H1 (cell line): ENCODE measurements at regions not wholly inside any gene's neighbourhood (a gene's known extent, or its start where the extent isn't known, plus 50 kb on each side); places are given as distances from the start of the nearest gene placed in this dataset.
"Not testable (repeated sequence)": the region's sequence is repeated elsewhere in the genome, so short reads cannot be mapped to it uniquely, and the experiment has no call there.

Experiments used
- CTCF ChIA-PET: fragments of 300-600 bp; sonication (Branson Sonifier 250); formaldehyde crosslinking; loops from one replicate; lab custom pipeline; 2021; ENCODE audit not compliant: partially characterized antibody; lab: Charles Lee
- POLR2A ChIA-PET: fragments of 300-600 bp; sonication (Branson Sonifier 250); formaldehyde crosslinking; loops from one replicate; lab custom pipeline; 2021; ENCODE audit warnings: inconsistent platforms; ENCODE audit not compliant: partially characterized antibody; lab: Charles Lee
- DNase-seq, 2 experiments: peaks; one replicate each; pipeline versions ENCODE4 v3.0.0 to v3.0.0-alpha.2; 2010 to 2022; ENCODE audit warnings: low spot score in 2 of 2, low read depth in 1 of 2, mixed read lengths in 1 of 2
- FAIRE-seq: peaks from 2 replicates; lab custom pipeline; 2011; peaks lifted over from hg19 to GRCh38; lab: Jason Lieb, UNC
- H2AFZ ChIP-seq: 2 replicates; pipeline ENCODE4 v1.8.1; 2012; ENCODE audit warnings: low read length, inconsistent platforms
- H2AK5ac ChIP-seq: 2 replicates; pipeline ENCODE4 v1.6.1; 2013; ENCODE audit warnings: low read depth, low read length
- H2BK120ac ChIP-seq: replicated peaks from 2 replicates; pipeline ENCODE3; 2013; ENCODE audit warnings: low read depth, low read length, inconsistent platforms
- H2BK12ac ChIP-seq: 2 replicates; pipeline ENCODE4 v1.6.1; 2013; ENCODE audit warnings: low read depth, low read length
- H2BK15ac ChIP-seq: 2 replicates; pipeline ENCODE4 v1.6.1; 2013; ENCODE audit warnings: low read length
- H2BK20ac ChIP-seq: 2 replicates; pipeline ENCODE4 v1.6.1; 2013; ENCODE audit warnings: low read length
- H2BK5ac ChIP-seq: 2 replicates; pipeline ENCODE4 v1.6.1; 2013; ENCODE audit warnings: low read depth, low read length
- H3K14ac ChIP-seq: 2 replicates; pipeline ENCODE4 v1.6.1; 2013; ENCODE audit warnings: inconsistent platforms; ENCODE audit not compliant: insufficient read length
- H3K18ac ChIP-seq: 2 replicates; pipeline ENCODE4 v1.6.1; 2013; ENCODE audit warnings: low read length; ENCODE audit errors: extremely low read depth
- H3K23ac ChIP-seq: 2 replicates; pipeline ENCODE4 v1.6.1; 2013; ENCODE audit warnings: inconsistent platforms; ENCODE audit not compliant: insufficient read length
- H3K23me2 ChIP-seq: 2 replicates; pipeline ENCODE4 v1.6.1; 2013; ENCODE audit warnings: low read depth, low read length
- H3K27ac ChIP-seq: 2 replicates; pipeline ENCODE4 v1.6.1; 2011; ENCODE audit warnings: low read depth, low read length, inconsistent platforms
- H3K27me3 ChIP-seq, 4 experiments: replicated peaks in 1 of 4; 1 replicate in 1 of 4; 2 replicates in 3 of 4; pipeline versions ENCODE4 v1.6.1 to v1.8.1; 2011 to 2013; ENCODE audit warnings: low read length in 3 of 4, mild to moderate bottlenecking in 3 of 4, inconsistent platforms in 2 of 4, mixed read lengths in 2 of 4, moderate library complexity in 1 of 4; ENCODE audit not compliant: control insufficient read depth in 3 of 4, insufficient read depth in 3 of 4; ENCODE audit errors: extremely low read depth in 1 of 4
- H3K36me3 ChIP-seq, 4 experiments: 2 replicates each; pipeline versions ENCODE4 v1.6.1 to v1.8.1; 2011 to 2013; ENCODE audit warnings: mild to moderate bottlenecking in 4 of 4, low read length in 3 of 4, moderate library complexity in 2 of 4, control low read depth in 1 of 4, inconsistent platforms in 1 of 4; ENCODE audit not compliant: insufficient read depth in 4 of 4, control insufficient read depth in 2 of 4
- H3K4ac ChIP-seq: replicated peaks from 2 replicates; pipeline ENCODE3; 2013; ENCODE audit warnings: low read length, low read depth, mixed read lengths, inconsistent platforms; ENCODE audit not compliant: insufficient read length
- H3K4me1 ChIP-seq, 4 experiments: replicated peaks in 1 of 4; 1 replicate in 1 of 4; 2 replicates in 3 of 4; pipeline versions ENCODE4 v1.6.1 to v1.8.1; 2011 to 2013; ENCODE audit warnings: low read length in 3 of 4, inconsistent platforms in 2 of 4, mixed read lengths in 1 of 4; ENCODE audit not compliant: insufficient read depth in 4 of 4, control insufficient read depth in 3 of 4
- H3K4me2 ChIP-seq, 2 experiments: 2 replicates each; pipeline versions ENCODE4 v1.6.1 to v1.8.1; 2011 to 2013; ENCODE audit warnings: low read depth in 2 of 2, low read length in 2 of 2, control low read depth in 1 of 2, inconsistent platforms in 1 of 2, mild to moderate bottlenecking in 1 of 2; ENCODE audit not compliant: insufficient read depth in 1 of 2
- H3K4me3 ChIP-seq, 4 experiments: fragments of 200-600, 300-600 bp in 1 of 4; sonication (generic), shearing (Covaris generic), sonication (Bioruptor Twin) in 1 of 4; 2 replicates each; pipeline versions ENCODE4 v1.5.1 to v1.8.1; 2011 to 2016; ENCODE audit warnings: low read length in 4 of 4, low read depth in 3 of 4, control low read depth in 2 of 4, inconsistent platforms in 2 of 4, mild to moderate bottlenecking in 2 of 4, mixed read lengths in 1 of 4, moderate library complexity in 1 of 4; ENCODE audit not compliant: insufficient read depth in 2 of 4; ENCODE audit errors: extremely low read depth in 1 of 4
- H3K56ac ChIP-seq: replicated peaks from 2 replicates; pipeline ENCODE3; 2013; ENCODE audit warnings: low read depth, mild to moderate bottlenecking, mixed read lengths, low read length, inconsistent platforms; ENCODE audit not compliant: insufficient read length
- H3K79me1 ChIP-seq: 2 replicates; pipeline ENCODE4 v1.6.1; 2013; ENCODE audit warnings: low read depth, low read length, control low read depth
- H3K79me2 ChIP-seq, 2 experiments: 2 replicates each; pipeline versions ENCODE4 v1.6.1 to v1.8.1; 2012 to 2013; ENCODE audit warnings: low read length in 2 of 2, mild to moderate bottlenecking in 2 of 2, inconsistent platforms in 1 of 2; ENCODE audit not compliant: insufficient read depth in 2 of 2, control insufficient read depth in 1 of 2
- H3K9ac ChIP-seq, 4 experiments: replicated peaks in 1 of 4; 1 replicate in 1 of 4; 2 replicates in 3 of 4; pipeline versions ENCODE4 v1.6.1 to v1.8.1; 2011 to 2013; ENCODE audit warnings: low read depth in 3 of 4, low read length in 3 of 4, control low read depth in 2 of 4, mild to moderate bottlenecking in 2 of 4, moderate library complexity in 2 of 4, inconsistent platforms in 1 of 4; ENCODE audit errors: extremely low read depth in 1 of 4
- H3K9me3 ChIP-seq, 2 experiments: 2 replicates each; pipeline versions ENCODE4 v1.6.1 to v1.8.1; 2012 to 2013; ENCODE audit warnings: mild to moderate bottlenecking in 2 of 2, moderate library complexity in 2 of 2, control low read depth in 1 of 2, inconsistent platforms in 1 of 2, low read depth in 1 of 2, low read length in 1 of 2, mixed read lengths in 1 of 2; ENCODE audit not compliant: insufficient read depth in 2 of 2
- H4K20me1 ChIP-seq, 2 experiments: replicated peaks in 1 of 2; 2 replicates each; pipeline versions ENCODE3 to v1.8.1; 2011 to 2013; ENCODE audit warnings: inconsistent platforms in 2 of 2, low read length in 2 of 2, mild to moderate bottlenecking in 1 of 2; ENCODE audit not compliant: insufficient read depth in 2 of 2, control insufficient read depth in 1 of 2
- H4K5ac ChIP-seq: 2 replicates; pipeline ENCODE4 v1.6.1; 2013; ENCODE audit warnings: low read length, low read depth, mixed read lengths, inconsistent platforms; ENCODE audit not compliant: insufficient read length
- H4K8ac ChIP-seq: 2 replicates; pipeline ENCODE4 v1.8.0; 2013; ENCODE audit warnings: mild to moderate bottlenecking, moderate library complexity, low read length, inconsistent platforms; ENCODE audit not compliant: insufficient read depth; ENCODE audit errors: extremely low read depth
- H4K91ac ChIP-seq: replicated peaks from 2 replicates; pipeline ENCODE3; 2013; ENCODE audit warnings: low read length, mixed read lengths, inconsistent platforms; ENCODE audit not compliant: insufficient read length
- WGBS, 2 experiments: shearing (Covaris generic) in 1 of 2; methylation state at CpG; one replicate each; pipeline versions ENCODE4 v1.1.6 to v1.1.7; 2013 to 2015; ENCODE audit warnings: low lambda C conversion rate in 2 of 2, mixed read lengths in 2 of 2, inconsistent platforms in 1 of 2, low coverage in 1 of 2, missing lambda C conversion rate in 1 of 2; ENCODE audit not compliant: insufficient replicate concordance in 2 of 2, insufficient coverage in 1 of 2, insufficient read length in 1 of 2; ENCODE audit errors: extremely low coverage in 1 of 2, missing lambda C conversion rate in 1 of 2; 5-methylcytosine and 5-hydroxymethylcytosine counted together

GRCh38 chr15:81706816-81707346 lies 332.9 kb upstream of the TMC3 start:
- H3K4ac ChIP-seq, H4K5ac ChIP-seq, DNase-seq, H3K79me1 ChIP-seq, H3K27ac ChIP-seq, H3K23ac ChIP-seq, FAIRE-seq, H3K4me3 ChIP-seq, H2AK5ac ChIP-seq, H3K27me3 ChIP-seq, H3K79me2 ChIP-seq, CTCF ChIA-PET, H3K36me3 ChIP-seq, POLR2A ChIA-PET, H3K4me2 ChIP-seq, H3K14ac ChIP-seq, H3K56ac ChIP-seq, H2BK15ac ChIP-seq, H3K9me3 ChIP-seq, H4K8ac ChIP-seq, H2BK5ac ChIP-seq, H3K4me1 ChIP-seq, H2BK120ac ChIP-seq, H3K18ac ChIP-seq, H3K23me2 ChIP-seq, H4K91ac ChIP-seq, H2BK12ac ChIP-seq, H4K20me1 ChIP-seq, H2BK20ac ChIP-seq, H3K9ac ChIP-seq, H2AFZ ChIP-seq: not testable (repeated sequence)
- WGBS, 2 experiments: 65% methylated on average over 3 of the region's 3 CpGs; no CpG with 5 or more reads in 1 of the 2 experiments

GRCh38 chr15:81705727-81706126 lies 331.7 kb upstream of the TMC3 start:
- 100% methylated on average over 2 of the region's 2 CpGs; no CpG with 5 or more reads in 1 of the 2 experiments for WGBS, 2 experiments
- POLR2A ChIA-PET, H3K79me2 ChIP-seq: not testable (repeated sequence)

More at GRCh38 chr15:81705727-81706126, 331.7 kb upstream of the TMC3 start:
- not testable (repeated sequence) for H2AFZ ChIP-seq, H2BK120ac ChIP-seq, H3K79me1 ChIP-seq, H2BK20ac ChIP-seq, H4K8ac ChIP-seq, H4K91ac ChIP-seq, H3K9me3 ChIP-seq, H3K56ac ChIP-seq, H4K5ac ChIP-seq, H3K23me2 ChIP-seq, H3K4ac ChIP-seq, H2BK15ac ChIP-seq, H4K20me1 ChIP-seq, H3K18ac ChIP-seq, H2BK5ac ChIP-seq, H3K4me1 ChIP-seq, H2AK5ac ChIP-seq, H3K36me3 ChIP-seq, FAIRE-seq, H3K4me2 ChIP-seq, H3K4me3 ChIP-seq, H3K9ac ChIP-seq, H3K14ac ChIP-seq, H2BK12ac ChIP-seq, H3K23ac ChIP-seq, H3K27ac ChIP-seq, DNase-seq, H3K27me3 ChIP-seq
- CTCF ChIA-PET: interaction anchor here (0.6 kb wide), 1 partner anchor 163 kb away, joined by 3 read pairs; no protein-coding TSS in a partner anchor
